ENCODE measurements at regions not wholly inside any gene's neighbourhood (a gene's known extent, or its start where the extent isn't known, plus 50 kb on each side); places are given as distances from the start of the nearest gene placed in this dataset.

- no peak for DNase-seq
Measured at GRCh38 chr12:109648521-109648920, 65.1 kb upstream of the FAM222A start.

DNA sequence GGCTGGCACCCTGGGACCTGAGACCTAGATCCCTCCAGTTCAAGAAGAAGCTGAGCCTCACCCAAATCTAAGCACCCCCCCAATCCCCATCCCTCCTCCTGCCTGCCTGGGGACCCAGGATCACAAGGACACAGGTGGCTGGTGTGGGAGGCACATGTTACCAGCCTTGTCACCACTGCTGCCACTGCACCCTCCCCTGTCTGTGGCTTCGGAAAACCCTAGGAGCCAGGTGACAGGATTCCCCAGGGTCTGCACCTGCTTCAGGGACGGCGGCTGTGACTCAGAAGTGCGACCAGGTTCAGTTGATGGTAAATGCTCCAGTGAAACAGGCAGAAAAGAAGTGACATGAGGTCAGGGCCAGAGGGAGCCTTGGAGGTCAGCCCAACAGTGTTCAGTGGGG, 62.8 kb upstream of the FAM222A start:
- DNase-seq = no peak

DNA sequence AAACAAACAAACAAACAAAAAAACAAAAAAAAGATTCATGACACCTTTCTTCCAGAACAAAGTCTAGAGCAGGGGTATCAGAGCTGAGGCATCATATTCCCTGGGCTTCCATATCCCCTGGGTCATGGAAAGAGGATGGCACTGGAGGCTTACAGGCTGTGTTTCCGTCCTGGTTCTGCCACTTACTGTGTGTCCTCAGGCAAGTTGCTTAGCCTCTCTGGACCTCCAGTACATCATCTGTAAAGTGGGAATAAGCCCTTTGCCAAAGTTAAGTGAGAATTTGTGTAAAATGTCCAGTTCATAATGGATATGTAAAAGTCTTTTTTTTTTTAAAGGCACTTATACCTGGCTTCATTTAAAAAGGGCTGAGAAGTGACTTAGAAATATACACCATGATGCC, 62.0 kb upstream of the FAM222A start:
- DNase-seq = no peak

DNA sequence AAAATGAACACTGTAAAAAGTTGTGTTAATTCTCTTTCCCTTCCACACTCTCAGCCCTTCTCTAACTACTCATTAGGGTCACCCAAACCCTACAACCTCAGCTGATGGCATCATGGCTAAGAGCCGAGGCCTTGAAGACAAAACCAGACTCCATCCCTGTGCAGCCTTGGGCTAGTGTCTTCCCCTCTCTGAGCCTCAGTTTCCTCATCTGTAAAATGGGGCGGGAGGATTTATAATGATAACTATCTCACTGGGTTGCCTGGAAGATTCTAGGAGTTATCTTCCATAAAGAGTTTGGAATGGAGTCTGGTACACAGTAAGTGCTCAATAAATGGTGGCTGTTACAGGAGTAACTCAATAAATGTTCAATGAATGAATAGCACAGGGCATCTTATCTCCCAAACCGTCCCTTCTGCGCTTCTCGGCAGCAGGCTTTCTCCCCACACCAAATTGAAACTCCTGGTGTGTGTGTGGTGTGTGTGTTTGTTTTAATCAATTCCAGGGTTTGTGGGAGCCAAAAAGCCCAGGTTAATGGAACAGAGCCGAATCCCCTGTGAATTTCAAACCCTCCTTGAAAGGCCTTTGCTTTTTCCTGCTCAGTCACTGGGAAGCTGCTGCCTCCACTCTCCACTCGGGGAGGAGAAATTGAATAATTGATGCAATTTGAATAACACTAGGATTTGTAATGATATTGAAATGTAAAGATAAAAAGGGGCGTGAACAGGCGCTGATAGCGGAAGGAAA, 61.2 kb upstream of the FAM222A start:
- no peak for DNase-seq

GRCh38 chr12:109652977-109653264, 60.7 kb upstream of the FAM222A start:
- no peak for DNase-seq

- DNase-seq = peak; percentile 13
Measured at GRCh38 chr12:109653890-109654289, 59.7 kb upstream of the FAM222A start.

DNA sequence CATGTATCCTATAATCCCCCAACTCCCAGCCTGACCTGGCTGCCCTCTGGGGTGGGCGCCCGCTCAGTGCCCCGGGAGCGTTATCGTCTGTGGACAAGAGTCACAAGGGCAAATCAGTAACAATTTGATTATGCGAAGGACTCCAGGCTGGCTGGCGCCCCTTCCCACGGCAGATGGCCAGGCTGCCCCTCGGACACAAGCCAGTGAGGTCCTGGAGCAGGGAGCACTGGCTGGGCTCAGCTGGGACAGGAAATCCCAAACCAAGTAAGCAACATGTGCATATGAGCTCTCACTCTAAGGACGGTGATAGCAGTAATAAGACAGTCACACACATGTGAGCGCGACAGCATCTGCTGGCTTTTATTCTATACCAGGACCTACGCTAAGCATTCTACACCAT, 59.3 kb upstream of the FAM222A start:
- no peak for DNase-seq

DNA sequence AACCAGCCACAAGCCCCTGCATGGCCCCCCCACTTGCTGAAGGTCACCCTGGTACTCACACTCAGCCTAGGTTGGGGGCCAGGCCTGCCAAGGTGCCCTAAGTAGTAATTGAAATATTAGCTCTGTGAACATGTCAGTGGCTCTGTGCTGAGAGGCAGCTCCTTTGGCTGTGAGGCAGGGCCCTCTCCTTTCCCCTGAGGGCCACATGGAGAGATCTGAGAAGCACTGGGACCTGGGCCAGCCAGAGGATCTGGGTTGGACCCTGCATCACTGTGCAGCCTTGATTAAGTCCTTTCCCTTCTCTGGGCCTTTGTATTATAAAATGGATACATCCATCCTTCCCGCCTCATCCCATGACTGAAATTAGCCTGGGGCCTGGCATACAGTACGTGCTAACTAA, 58.0 kb upstream of the FAM222A start:
- no peak for DNase-seq

DNA sequence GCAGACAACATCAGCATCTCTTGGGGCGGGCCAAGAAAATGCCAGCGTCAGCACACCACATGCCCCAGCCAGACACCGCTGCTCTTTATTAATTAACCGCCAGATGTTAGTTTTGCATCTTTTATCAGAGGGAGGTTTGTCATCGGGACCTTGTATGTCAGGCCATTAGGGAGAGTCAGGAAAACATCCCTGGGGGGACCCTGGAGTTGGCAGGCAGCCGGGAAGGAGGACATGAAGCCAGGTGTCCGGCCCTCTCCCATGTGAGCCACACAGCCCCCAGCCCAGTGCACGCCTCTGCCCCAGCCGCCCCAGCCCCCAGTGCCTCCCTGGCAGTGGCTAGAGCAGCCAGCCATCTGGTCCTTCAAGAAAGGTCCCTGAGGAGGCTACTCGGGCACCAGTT, 56.9 kb upstream of the FAM222A start:
- DNase-seq = no peak

- DNase-seq = no peak
Measured at GRCh38 chr12:109663795-109664194, 49.8 kb upstream of the FAM222A start.

All from tongue (tissue), 1 donor.